NCI-H446 treated with DMSO at 0.1 percent for 48 hours (cell line): ENCODE measurements at regions not wholly inside any gene's neighbourhood (a gene's known extent, or its start where the extent isn't known, plus 50 kb on each side); places are given as distances from the start of the nearest gene placed in this dataset.

Source experiments
- DNase-seq: peaks from one replicate; lab custom pipeline; 2025; lab: John Stamatoyannopoulos, UW

DNA sequence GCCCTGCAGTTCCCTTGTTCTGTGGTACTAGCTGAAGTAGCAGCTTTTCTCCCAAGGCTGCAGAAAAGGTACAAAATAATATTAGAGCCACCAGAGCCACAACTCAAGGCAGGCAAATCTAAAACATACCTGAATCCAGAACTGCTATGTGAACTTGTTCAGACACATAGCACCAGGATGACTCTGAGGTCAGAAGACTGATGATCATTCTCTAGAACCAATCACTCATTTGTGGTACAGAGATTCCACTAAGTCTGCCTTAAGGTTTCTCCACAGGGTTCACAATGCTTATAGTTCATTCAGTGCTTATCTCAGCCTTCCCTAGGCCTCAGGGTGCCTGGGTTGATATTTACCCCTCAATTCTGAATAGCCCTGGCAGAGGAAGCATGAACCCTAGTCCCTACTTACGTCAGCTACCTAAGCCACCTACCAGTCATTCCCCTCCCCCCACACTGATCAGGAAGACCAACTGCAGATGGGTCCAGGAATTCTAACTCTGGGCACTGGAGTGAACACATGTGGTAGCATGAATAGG, 140.9 kb upstream of the MOCS1 start:
- no peak for DNase-seq

DNA sequence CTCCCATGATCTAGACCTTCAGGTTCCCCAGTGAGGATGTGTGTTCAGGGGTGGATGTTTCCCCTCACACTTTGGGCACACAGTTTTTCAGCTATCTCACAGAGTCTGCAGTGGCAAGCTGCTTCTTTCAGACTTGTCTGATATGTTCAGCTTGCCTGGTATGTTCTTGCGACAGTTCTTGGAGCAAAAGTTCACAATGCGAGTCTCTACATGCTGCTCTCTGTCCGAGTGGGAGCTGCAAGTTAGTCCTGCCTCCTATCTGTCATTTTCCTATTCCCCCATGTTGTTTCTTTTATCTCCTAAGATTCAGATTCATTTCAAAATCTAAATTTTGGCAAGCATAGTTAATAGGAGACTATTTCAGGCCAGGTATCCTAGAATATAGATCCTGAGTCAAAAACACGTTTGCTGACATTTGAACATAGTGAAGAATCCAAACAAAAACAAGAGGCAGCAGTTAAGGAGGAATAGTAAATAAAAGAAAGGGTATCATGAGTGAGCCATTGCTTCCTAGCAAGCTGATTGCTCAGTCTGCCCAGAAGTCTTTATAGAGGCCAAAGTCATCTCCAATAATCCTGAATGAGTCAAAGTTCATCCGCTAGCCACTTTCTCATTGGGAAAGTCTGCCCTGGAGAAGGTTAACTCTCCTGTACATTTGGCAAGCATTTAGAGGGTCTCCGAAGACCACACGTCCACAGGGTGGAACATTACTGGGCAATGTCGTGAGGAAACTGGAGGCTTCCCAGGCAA, 140.2 kb upstream of the MOCS1 start:
- DNase-seq, result no peak

DNA sequence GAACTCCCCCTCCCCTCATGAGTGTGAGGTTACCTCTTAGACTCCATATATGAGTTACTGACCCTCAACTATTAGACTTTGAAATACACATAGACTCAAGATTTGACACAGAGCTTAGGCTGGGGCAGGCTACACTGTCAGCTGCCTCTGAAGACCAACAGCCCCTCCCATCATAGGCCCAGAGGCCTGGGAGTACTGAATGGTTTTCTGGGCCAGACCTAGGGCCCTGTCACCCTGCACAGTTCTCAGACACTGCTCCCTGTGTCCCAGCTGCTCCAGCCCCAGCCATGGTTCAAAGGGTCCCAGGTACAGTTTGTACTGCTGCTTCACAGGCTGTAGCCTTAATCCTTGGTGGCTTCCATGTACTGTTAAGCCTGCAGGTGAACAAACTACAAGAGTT, 132.1 kb upstream of the MOCS1 start:
- DNase-seq, result no peak

DNA sequence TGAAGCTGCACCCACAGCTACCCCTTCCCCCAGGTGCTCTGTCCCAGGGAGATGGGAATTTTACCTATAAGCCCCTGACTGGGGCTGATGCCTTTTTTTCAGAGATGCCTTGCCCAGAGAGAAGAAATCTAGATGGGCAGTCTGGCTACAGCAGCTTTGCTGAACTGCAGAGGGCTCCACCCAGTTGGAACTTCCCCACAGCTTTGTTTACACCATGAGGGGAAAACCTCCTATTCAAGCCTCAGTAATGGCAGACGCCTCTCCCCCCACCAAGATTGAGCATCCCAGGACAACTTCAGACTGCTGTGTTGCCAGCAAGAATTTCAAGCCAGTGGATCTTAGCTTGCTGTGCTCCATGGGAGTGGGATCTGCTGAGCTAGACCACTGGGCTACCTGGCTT, 122.6 kb upstream of the MOCS1 start:
- DNase-seq, result no peak

DNA sequence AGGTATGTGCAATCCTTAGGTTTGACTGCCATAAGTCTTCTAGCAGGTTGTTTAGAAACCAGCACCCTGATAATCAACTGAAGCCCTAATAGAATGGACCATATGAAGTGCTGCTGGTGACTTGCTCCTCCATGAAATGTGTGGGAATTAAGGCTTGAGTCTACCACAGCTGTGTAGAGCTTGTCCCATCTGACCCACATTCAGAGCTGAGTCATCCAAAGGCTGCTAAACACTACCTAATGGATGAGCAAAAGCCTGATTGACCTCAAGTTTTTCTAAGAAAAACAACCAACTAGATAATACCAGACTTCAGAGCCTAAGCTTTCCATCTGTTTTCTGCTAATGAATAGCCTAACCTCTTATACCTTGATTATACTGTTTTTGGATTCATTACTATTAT, 120.3 kb upstream of the MOCS1 start:
- no peak for DNase-seq

DNA sequence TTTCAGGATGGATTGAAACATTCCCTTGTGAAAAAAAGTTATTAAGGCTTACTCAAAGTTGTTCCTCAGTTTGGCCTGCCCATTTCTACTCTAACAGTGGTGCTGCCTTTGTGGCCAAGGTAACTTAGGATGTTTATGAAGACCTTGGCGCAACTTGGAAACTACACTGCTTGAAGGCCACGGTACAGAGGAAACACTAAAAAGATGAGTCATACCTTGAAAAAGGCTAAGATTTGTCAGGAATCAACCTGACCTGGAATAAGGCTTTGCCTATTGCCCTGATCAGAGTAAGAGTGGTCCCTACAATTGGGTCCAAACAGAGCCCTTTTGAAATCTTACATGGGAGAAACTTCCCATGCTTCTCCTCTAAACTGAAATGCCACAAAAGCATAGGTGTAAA, 119.9 kb upstream of the MOCS1 start:
- no peak for DNase-seq

DNA sequence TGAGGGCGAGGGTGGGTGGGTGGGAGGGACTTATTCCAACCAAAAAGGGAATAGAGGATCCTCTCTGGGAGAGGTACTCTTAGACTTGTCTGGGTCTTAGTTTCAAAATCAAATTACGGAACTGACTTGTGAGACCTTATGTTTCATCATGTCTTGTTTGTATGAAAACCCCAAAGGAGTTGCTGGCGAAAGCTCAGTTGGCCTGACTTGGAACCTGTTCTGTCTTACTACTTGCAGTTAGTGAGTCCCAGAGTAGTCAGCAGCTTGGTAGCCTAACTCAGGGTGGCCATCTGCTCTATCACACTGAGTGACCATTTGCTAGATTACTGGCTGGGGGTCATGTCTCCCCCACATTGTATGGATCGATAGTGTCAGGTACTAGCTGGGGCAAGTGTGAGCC, 114.9 kb upstream of the MOCS1 start:
- no peak for DNase-seq

DNA sequence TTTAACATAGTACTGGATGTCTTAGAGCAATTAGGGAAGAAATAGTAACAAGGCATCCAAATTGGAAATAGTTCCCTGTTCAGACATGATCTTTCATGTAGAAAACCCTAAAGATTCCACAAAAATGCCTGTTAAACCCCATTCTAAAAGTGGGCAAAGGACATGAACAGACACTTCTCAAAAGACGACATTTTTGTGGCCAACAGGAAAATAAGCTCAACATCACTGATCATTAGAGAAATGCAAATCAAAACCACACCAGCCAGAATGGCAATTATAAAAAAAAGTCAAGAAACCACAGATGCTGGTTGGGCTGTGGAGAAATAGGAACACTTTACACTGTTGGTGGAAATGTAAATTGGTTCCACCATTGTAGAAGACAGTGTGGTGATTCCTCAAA, 109.9 kb upstream of the MOCS1 start:
- DNase-seq, result no peak

DNA sequence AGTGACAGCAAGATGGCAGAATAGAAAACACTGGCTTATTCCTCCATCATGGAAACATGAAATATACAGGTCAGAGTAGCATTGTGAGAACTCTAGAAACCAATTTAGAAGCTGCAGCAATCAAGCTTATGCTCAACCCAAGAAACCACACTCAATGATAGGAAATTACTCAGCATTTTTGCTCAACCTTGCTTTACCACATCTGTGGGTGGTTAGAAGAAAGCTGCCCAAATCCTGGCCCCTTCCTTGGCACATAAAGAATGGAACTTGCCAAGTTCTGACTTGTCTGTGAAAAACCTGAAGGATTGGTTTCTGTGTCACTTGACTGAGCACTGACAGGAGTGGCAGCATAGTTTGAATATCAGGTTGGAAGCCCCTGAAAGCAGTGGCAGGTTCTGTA, 108.0 kb upstream of the MOCS1 start:
- DNase-seq, result no peak

DNA sequence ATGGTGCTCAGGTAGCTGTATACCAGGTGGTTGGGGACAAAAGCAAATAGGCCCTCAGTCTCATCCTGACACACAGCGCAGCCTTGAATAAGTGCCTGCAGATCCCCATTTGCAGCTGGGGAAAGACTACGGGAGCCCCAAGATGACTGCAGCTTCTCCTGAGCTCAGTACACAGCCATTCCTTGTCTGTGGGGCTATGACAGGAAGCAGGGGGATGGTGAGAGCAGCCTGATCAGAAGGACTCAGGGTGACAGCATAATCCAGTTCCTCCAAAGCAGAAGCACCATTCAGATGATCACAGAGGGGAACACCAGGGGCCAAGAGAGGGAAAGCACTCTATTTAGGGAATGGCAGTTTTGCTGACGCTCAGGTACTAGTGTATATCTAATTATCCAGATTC, 104.8 kb upstream of the MOCS1 start:
- DNase-seq, result no peak

DNA sequence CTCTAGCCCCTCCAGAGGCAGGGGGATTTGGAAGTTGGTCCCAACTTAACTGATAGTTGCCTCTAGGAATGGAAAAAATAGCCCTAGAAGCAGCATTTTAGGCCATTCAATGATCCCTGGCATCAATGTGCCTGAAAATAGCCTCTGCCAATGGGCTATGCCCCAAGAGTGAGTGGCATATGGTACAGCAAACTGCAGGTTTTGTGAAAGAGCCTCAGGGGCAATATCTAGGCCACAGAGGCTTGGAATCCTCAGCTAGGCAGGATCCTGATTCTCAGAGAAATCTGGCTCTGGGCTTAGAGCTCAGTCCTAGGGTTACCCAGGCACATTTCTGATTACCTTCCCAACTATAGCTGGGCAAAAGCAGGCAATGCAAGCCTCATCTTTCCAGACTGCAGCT, 104.4 kb upstream of the MOCS1 start:
- DNase-seq, result no peak

DNA sequence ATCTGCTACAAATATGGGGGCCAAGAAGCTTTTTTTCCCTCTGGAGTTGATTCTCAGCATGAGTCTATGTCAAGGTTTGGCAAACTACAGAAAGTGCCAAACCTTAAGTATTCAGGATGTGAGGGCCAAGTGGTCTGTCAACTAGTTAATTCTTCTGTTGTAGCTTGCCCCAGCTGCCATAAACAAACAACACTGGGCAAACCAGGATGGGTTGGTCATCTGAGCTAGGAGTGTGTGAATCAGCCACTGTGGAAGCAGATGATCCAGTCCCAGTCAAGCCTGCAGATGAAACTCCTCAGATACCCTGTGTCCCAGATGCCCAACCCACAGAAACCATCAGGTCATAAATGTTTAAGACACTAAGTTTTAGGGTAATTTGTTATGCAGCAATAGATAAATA, 103.0 kb upstream of the MOCS1 start:
- DNase-seq, result no peak

DNA sequence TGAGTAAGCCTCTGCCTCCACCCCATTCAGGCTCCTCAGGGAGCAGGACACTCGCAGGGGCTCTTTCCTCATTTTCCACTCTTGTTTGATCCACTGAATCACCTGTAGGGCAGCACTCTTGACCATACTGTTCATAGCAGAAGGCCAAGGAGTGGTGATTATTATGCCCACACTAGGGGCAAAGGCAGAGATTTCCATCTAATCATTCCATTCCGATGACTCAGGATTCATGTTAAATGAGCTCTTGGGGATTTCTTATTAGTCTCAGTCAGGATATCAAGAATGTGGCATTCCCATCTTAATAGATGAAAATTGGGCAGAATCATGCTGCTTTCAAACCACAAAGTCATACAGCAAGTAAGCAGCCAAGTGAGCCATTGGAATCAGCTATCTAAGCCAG, 101.9 kb upstream of the MOCS1 start:
- DNase-seq, result no peak

DNA sequence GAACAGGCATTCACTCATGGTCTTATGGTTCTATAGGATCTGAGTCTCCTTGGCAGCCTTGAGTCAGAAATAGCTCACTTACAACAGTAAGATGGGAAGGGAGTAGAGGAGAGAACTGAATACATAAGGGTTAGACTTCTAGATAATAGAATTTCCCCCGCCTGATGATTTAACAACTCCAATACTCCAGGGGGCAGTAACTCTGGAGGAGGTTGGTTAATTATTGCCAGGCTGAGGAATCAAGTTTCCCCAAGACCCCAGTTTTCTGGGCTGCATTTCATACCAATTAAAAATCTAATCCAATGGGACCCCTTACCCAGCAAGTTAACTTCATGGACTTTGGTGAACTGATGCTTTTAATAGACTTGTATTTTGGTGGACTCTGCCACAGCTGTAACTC, 94.2 kb upstream of the MOCS1 start:
- no peak for DNase-seq

DNA sequence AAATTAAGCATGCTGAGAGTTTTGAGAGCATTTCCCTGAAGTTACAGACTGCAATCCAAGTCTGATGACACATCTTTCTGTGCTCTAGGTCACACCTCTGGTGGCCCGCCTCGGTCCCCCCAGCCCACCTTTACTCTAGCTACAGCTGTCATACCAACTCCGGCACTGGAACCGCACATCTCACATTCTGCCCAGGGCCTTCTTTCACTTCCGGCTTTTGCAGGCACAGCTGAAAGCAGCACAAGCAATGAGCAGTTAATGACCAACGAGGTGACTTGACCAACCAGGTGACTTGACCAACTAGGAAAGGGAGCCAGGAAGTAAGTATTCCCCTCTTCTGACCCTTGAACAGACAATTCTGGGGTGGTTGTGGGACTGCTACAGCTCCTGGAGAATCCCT, 88.6 kb upstream of the MOCS1 start:
- DNase-seq, result no peak

DNA sequence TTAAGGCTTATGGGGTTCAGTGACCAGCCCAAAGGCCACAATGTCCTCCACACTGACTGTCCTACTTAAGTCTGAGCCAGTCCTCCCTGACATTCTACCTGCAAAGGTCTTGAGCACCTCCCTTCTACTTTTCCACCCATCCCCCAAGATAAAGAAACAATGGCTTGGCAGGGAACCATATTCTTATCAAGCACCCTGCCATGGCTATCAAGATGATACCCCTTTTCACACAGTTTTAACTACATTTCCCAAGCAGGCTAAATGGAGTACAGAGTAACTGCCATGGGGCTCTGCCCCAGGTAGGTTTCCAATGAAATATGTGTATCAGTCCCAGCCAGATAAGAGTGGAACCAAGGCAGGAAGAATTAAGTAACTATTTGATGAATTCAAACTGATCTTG, 85.9 kb upstream of the MOCS1 start:
- DNase-seq, result no peak

DNA sequence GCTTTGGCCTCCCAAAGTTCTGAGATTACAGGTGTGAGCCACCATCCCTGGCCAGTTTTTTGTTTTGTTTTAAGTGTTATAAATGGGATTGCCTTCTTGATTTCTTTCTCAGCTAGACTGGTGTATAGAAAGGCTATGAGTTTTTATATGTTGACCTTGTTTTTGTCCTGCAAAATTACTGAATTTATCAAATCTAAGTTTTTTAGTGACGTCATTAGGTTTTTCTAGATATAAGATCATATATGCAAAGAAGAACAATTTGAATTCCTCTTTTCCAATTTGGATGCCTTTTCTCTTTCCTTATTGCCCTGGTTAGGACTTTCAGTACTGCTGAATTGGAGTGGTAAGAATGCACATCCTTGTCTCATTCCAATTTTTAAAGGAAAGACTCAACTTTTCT, 81.3 kb upstream of the MOCS1 start:
- DNase-seq, result no peak

DNA sequence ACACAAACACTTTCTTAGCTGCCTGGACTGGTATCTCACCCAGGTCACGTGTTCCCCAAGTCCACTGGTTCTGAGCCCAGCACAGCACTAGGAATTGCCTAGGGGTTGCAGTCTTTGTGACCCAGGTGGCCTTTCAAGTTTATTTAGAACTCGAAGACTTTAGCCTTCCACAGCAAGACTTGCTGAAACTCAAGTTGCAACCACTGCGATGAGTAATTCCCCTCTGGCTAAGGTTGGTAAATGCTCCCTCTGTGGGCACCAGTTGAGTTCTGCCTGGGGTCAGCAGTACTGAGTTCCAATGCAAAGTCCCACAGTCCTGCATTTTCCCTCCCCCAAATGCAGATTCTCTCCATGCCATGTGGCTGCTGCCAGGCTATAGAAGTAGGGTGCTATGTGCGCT, 77.6 kb upstream of the MOCS1 start:
- DNase-seq, result no peak

DNA sequence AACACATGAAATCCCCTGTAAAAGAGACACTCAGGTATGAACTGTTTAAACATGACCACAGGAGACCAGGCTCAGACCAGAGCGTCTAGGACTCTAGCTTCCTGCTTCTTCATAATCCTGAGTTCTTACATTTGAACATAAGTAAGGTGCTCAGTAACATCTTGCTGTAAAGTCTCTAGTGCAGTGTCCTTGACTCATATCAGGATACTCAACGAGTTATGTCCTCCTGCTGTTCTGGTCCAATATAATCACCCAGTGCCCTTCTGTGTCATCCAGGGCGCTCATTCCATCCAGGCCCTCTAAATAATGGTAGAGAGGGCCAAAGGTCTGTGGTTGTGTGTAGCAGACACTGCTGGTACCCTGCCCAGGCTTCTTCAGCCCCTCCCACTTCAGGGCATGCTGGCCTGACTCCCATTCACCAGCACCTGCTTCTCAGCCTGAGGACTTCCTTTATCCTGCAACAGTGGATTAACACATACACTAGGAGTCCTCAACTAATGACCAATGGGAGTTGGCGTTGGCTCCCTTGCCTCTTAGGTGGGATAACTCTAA, 66.8 kb upstream of the MOCS1 start:
- no peak for DNase-seq

DNA sequence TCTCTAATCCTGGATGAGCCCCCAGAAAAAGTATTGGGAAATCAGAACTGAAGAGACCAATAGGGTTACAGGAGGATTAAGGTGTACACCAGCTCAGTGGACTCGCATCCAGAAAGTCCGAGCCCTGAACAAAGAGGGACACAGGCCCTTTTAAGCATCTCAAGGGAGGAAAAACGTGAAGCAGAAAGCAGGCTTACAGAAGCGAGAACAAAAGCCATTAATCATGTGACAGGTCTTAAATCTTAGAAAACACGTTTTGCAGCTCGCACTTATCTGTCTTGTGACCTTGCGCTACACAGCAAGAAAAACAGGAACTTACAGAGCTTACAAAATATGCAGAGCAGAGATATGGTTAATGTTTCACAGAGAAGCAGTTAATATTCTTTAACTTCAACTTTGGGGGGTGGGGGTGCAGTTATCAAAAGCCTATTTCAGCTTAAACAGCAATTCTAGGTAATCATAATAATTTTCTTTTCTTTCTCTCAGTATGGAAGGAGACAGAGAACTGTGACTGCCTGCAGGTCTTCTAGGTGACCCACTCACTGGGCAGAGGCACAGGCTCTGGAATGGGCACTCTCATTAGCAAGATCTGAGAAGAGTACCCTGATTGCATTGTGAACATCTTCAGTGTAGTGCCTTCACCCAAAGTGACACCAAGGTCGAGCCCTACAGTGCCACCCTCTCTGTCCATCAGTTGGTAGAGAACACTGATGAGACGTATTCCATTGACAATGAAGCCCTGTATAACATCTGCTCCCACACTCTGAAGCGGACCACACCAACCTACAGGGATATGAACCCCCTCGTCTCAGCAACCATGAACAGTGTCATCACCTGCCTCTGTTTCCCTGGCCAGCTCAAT, 65.0 kb upstream of the MOCS1 start:
- no peak for DNase-seq

DNA sequence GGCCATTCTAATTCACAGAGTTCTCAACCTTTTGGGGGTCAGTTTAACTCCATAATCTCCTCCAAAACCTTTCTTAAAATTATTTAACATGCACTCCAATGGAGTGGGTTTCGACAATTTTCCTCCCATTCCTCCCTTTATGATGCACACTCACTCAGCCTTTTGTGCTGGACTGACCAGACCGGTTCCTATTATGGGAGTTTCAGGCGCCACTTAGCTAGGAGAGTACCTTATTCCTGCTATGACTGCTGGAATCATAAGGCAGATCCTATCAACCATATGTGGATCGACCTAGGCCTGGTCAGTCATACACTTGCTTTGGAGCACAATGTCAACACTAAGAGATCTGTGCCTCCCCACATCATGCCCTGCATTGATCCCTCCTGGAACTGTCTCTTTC, 63.9 kb upstream of the MOCS1 start:
- no peak for DNase-seq

DNA sequence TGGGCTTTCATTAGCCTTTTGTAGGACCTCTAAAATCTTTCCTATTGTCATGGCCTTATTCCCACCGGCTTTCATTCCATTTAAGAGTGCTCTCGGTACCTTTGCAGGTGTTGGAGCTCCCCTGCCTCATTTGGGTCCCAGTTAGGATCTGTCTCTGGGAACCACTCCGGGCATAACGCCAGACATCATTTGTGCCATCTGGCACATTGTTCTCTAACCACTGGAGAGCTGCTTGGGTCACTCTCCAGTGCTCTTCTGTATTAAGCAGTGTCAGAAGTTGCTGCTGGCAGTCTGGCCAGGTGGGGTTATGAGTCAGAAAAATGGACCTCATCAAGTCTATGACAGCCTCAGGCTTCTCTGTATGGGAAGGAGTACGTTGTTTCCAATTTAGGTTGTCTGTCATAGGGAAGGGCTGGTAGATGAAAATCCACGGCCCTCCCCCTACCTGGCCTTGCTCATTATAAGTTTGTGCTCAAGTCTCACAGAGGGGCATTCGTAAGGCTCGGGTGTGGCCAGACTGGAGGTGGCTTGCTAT, 62.9 kb upstream of the MOCS1 start:
- no peak for DNase-seq

DNA sequence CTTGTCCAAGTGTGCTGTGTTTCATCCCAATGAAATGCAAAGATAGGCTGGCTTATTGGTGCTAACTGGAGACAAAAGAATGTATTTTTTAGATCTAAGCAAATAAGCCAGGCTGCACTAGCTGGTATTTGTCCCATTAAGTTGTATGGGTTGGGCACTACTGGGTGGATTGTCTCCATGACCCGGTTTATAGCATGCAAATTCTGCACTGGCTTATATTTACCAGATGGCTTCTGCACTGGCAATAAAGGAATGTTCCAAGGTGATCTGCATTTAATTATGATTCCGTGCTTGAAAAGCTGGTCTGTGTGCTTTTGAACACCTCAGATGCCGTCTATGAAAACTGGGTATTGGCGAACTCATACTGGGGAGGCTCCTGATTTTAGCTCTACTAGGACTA, 61.4 kb upstream of the MOCS1 start:
- no peak for DNase-seq
